GM23338 (cell line): ENCODE measurements at regions not wholly inside any gene's neighbourhood (a gene's known extent, or its start where the extent isn't known, plus 50 kb on each side); places are given as distances from the start of the nearest gene placed in this dataset.

Experiments
- ATAC-seq: fragments of 200-7000 bp; cut with Tn5 transposase; 3 replicates; pipeline ENCODE4 v1.9.1; 2020
- DNase-seq: peaks from one replicate; pipeline ENCODE4 v3.0.0-alpha.2; 2015; ENCODE audit warnings: low spot score
- H2AFZ ChIP-seq: fragments of 200-600 bp; sonication (generic); 2 replicates; pipeline ENCODE4 v1.8.0; 2016; ENCODE audit warnings: antibody characterized with exemption, mild to moderate bottlenecking, moderate library complexity
- H3F3A ChIP-seq: fragments of 200-600 bp; sonication (generic); replicated peaks from 2 replicates; pipeline ENCODE4 v1.8.0; 2017; ENCODE audit warnings: antibody characterized with exemption, mixed run types, low read depth
- H3K27ac ChIP-seq: fragments of 200-600 bp; sonication (generic); 2 replicates; pipeline ENCODE4 v1.6.1; 2016; ENCODE audit warnings: low read depth
- H3K27me3 ChIP-seq: fragments of 200-600 bp; sonication (generic); 2 replicates; pipeline ENCODE4 v1.8.0; 2016; ENCODE audit warnings: mild to moderate bottlenecking, mixed run types, moderate library complexity; ENCODE audit not compliant: insufficient read depth
- H3K36me3 ChIP-seq: fragments of 200-600 bp; sonication (generic); 2 replicates; pipeline ENCODE4 v1.8.0; 2016; ENCODE audit warnings: mild to moderate bottlenecking; ENCODE audit not compliant: insufficient read depth
- H3K4me1 ChIP-seq: fragments of 200-600 bp; sonication (generic); 2 replicates; pipeline ENCODE4 v1.8.0; 2016; ENCODE audit warnings: mild to moderate bottlenecking, moderate library complexity; ENCODE audit not compliant: insufficient read depth
- H3K4me2 ChIP-seq: fragments of 200-600 bp; sonication (generic); 2 replicates; pipeline ENCODE4 v1.7.1; 2017; ENCODE audit warnings: mixed run types
- H3K4me3 ChIP-seq: fragments of 200-600 bp; sonication (generic); 2 replicates; pipeline ENCODE4 v1.6.1; 2016; ENCODE audit warnings: mixed run types
- H3K79me2 ChIP-seq: fragments of 200-600 bp; sonication (generic); replicated peaks from 2 replicates; pipeline ENCODE4 v1.8.0; 2017; ENCODE audit warnings: mild to moderate bottlenecking; ENCODE audit not compliant: insufficient read depth
- H3K9me2 ChIP-seq: fragments of 200-600 bp; sonication (generic); 2 replicates; pipeline ENCODE4 v1.8.0; 2017; ENCODE audit not compliant: insufficient read depth
- H4K20me1 ChIP-seq: fragments of 200-600 bp; sonication (generic); replicated peaks from 2 replicates; pipeline ENCODE4 v1.8.0; 2017; ENCODE audit warnings: mild to moderate bottlenecking; ENCODE audit not compliant: insufficient read depth
- H3K27ac Mint-ChIP-seq: 2 replicates; pipeline ENCODE4 v1.8.0; 2020; ENCODE audit warnings: inconsistent platforms, mild to moderate bottlenecking, moderate library complexity, mixed read lengths
- H3K27me3 Mint-ChIP-seq: 3 replicates; pipeline ENCODE4 v1.8.0; 2022; ENCODE audit warnings: low read depth, mild to moderate bottlenecking, moderate library complexity, mixed read lengths, inconsistent platforms; ENCODE audit not compliant: insufficient read depth, poor library complexity
- H3K36me3 Mint-ChIP-seq: 3 replicates; pipeline ENCODE4 v1.8.0; 2021; ENCODE audit warnings: low read depth, mild to moderate bottlenecking, inconsistent platforms, moderate library complexity, mixed read lengths
- H3K4me1 Mint-ChIP-seq: 3 replicates; pipeline ENCODE4 v1.8.0; 2020; ENCODE audit warnings: mild to moderate bottlenecking, inconsistent platforms, mixed read lengths
- H3K4me3 Mint-ChIP-seq: 3 replicates; pipeline ENCODE4 v1.8.0; 2021; ENCODE audit warnings: moderate library complexity, mild to moderate bottlenecking, inconsistent platforms, mixed read lengths
- H3K9me3 Mint-ChIP-seq: 3 replicates; pipeline ENCODE4 v1.8.0; 2020; ENCODE audit warnings: moderate library complexity, mild to moderate bottlenecking, inconsistent platforms, mixed read lengths
- CREB1 ChIP-seq: fragments of 250-450 bp; sonication (Bioruptor Pico); IDR thresholded peaks from 2 replicates; pipeline ENCODE4 v1.5.0; 2020; ENCODE audit warnings: low read depth, mild to moderate bottlenecking, moderate library complexity
- CTCF ChIP-seq, 2 experiments: fragments of 200-600 bp in 1 of 2; sonication (generic) in 1 of 2; conservative IDR thresholded peaks; 2 replicates each; pipeline versions ENCODE4 v1.5.1 to v1.6.1; 2016 to 2017; ENCODE audit warnings: antibody characterized with exemption in 2 of 2, low read depth in 2 of 2, mild to moderate bottlenecking in 2 of 2, moderate library complexity in 1 of 2
- JUNB ChIP-seq: IDR thresholded peaks from one replicate; pipeline ENCODE4 v1.6.1; 2016; ENCODE audit warnings: antibody characterized with exemption; ENCODE audit not compliant: unreplicated experiment
- POLR2AphosphoS5 ChIP-seq: IDR thresholded peaks from 2 replicates; pipeline ENCODE4 v1.6.1; 2016; ENCODE audit warnings: antibody characterized with exemption, low read depth
- REST ChIP-seq: IDR thresholded peaks from one replicate; pipeline ENCODE4 v1.6.1; 2018; ENCODE audit warnings: antibody characterized with exemption; ENCODE audit not compliant: unreplicated experiment
- ZNF114 ChIP-seq: fragments of 250-450 bp; sonication (Bioruptor Pico); IDR thresholded peaks from 2 replicates; pipeline ENCODE4 v1.5.0; 2020; ENCODE audit warnings: mild to moderate bottlenecking, moderate library complexity
- TF ChIP-seq, protein P1 (sequence below): IDR thresholded peaks from 2 replicates; pipeline ENCODE4 v1.6.1; 2016; ENCODE audit warnings: antibody characterized with exemption

- H2AFZ ChIP-seq = 0 out of 2 replicates have a peak overlapping the region, but pooled peaks have one; percentile 59
- no peak overlapping the region for H3K4me2 ChIP-seq
- H4K20me1 ChIP-seq = no peaks in the 10 kb centered on the region
- H3K27ac ChIP-seq = no peak overlapping the region
- DNase-seq = no peak
- no peaks in the 10 kb centered on the region for H3K36me3 Mint-ChIP-seq
- no peak overlapping the region for H3K4me3 Mint-ChIP-seq
- no peak for ATAC-seq
- H3K9me2 ChIP-seq = no peaks in the 10 kb centered on the region
- H3K4me1 ChIP-seq = peaks cover 14% of the 10 kb centered on the region
- TF ChIP-seq, protein P1, sequence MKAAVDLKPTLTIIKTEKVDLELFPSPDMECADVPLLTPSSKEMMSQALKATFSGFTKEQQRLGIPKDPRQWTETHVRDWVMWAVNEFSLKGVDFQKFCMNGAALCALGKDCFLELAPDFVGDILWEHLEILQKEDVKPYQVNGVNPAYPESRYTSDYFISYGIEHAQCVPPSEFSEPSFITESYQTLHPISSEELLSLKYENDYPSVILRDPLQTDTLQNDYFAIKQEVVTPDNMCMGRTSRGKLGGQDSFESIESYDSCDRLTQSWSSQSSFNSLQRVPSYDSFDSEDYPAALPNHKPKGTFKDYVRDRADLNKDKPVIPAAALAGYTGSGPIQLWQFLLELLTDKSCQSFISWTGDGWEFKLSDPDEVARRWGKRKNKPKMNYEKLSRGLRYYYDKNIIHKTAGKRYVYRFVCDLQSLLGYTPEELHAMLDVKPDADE = no peak
- no peak for TF ChIP-seq ZNF114 (CRISPR knock-in tag)
- TF ChIP-seq CREB1 (CRISPR knock-in tag) = no peak
- no peak for TF ChIP-seq CTCF (conservative IDR thresholded peaks at IDR 0.05; ENCODE audit: low read depth in 2 of 2)
- no peak for TF ChIP-seq JUNB
- no peak for TF ChIP-seq REST
- no peak for TF ChIP-seq POLR2AphosphoS5
- no peaks in the 10 kb centered on the region for H3K27me3 ChIP-seq
- no peaks in the 10 kb centered on the region for H3F3A ChIP-seq
- H3K9me3 Mint-ChIP-seq = peaks cover 4% of the 10 kb centered on the region; the same call in 1 of the 3 replicates
- no peaks in the 10 kb centered on the region for H3K79me2 ChIP-seq
- peak overlapping the region; percentile 85; the same call in 1 of the 2 replicates for H3K27ac Mint-ChIP-seq
- no peaks in the 10 kb centered on the region for H3K36me3 ChIP-seq
- H3K27me3 Mint-ChIP-seq = peaks cover 5% of the 10 kb centered on the region
- H3K4me3 ChIP-seq = no peak overlapping the region
- peaks cover 16% of the 10 kb centered on the region for H3K4me1 Mint-ChIP-seq
These were observed 118.5 kb downstream of the SNX5 start for GRCh38 chr20:17849901-17850683.
